ENCODE measurements at regions not wholly inside any gene's neighbourhood (a gene's known extent, or its start where the extent isn't known, plus 50 kb on each side); places are given as distances from the start of the nearest gene placed in this dataset.

- CTCF ChIA-PET: no interaction called here
- BruUV-seq (replicated peaks): no TSS peak
- TF ChIP-seq CTCF (IDR thresholded peaks at IDR 0.05; ENCODE audit: unreplicated experiment): no peak
These were observed 713.0 kb upstream of the SGO1 start for GRCh38 chr3:20898962-20899361.

GRCh38 chr3:20890111-20890519 lies 704.1 kb upstream of the SGO1 start:
- Mint-ChIP-seq H3K4me1 (ENCODE audit: low read depth, unreplicated experiment) (no peaks in the 10 kb centered on the region), H3K36me3 (ENCODE audit: insufficient read depth, unreplicated experiment) (no peaks in the 10 kb centered on the region), H3K27ac (ENCODE audit: unreplicated experiment) (no peak overlapping the region), H3K9me3 (ENCODE audit: low read depth, unreplicated experiment) (no peaks in the 10 kb centered on the region), H3K27me3 (ENCODE audit: unreplicated experiment) (no peaks in the 10 kb centered on the region), H3K4me3 (ENCODE audit: low read depth, unreplicated experiment) (no peak overlapping the region)
- intact Hi-C loops (cut with micrococcal nuclease; ENCODE audit: unreplicated experiment): no loop called here
- no peak for TF ChIP-seq CTCF (IDR thresholded peaks at IDR 0.05; ENCODE audit: unreplicated experiment)
- CTCF ChIA-PET: no interaction called here
- no peak for DNase-seq
- no TSS peak for BruUV-seq (replicated peaks)

More at GRCh38 chr3:20898962-20899361, 713.0 kb upstream of the SGO1 start:
- Mint-ChIP-seq H3K9me3 (ENCODE audit: low read depth, unreplicated experiment) (peaks cover 2% of the 10 kb centered on the region), H3K27ac (ENCODE audit: unreplicated experiment) (no peak overlapping the region), H3K4me3 (ENCODE audit: low read depth, unreplicated experiment) (no peak overlapping the region), H3K27me3 (ENCODE audit: unreplicated experiment) (no peaks in the 10 kb centered on the region), H3K4me1 (ENCODE audit: low read depth, unreplicated experiment) (peaks cover 7% of the 10 kb centered on the region), H3K36me3 (ENCODE audit: insufficient read depth, unreplicated experiment) (peaks cover 5% of the 10 kb centered on the region)
- no peak for DNase-seq
- intact Hi-C loops (cut with micrococcal nuclease; ENCODE audit: unreplicated experiment): no loop called here

- intact Hi-C loops (cut with micrococcal nuclease; ENCODE audit: unreplicated experiment): no loop called here
- peaks cover 5% of the 10 kb centered on the region for H3K9me3 Mint-ChIP-seq (ENCODE audit: low read depth, unreplicated experiment)
- H3K4me1 Mint-ChIP-seq (ENCODE audit: low read depth, unreplicated experiment): peaks cover under 1% of the 10 kb centered on the region
- no peak for TF ChIP-seq CTCF (IDR thresholded peaks at IDR 0.05; ENCODE audit: unreplicated experiment)
- no peak overlapping the region for H3K4me3 Mint-ChIP-seq (ENCODE audit: low read depth, unreplicated experiment)
- no peaks in the 10 kb centered on the region for H3K36me3 Mint-ChIP-seq (ENCODE audit: insufficient read depth, unreplicated experiment)
- H3K27ac Mint-ChIP-seq (ENCODE audit: unreplicated experiment): no peak overlapping the region
- BruUV-seq (replicated peaks): no TSS peak
- CTCF ChIA-PET: no interaction called here
- DNase-seq: no peak
- no peaks in the 10 kb centered on the region for H3K27me3 Mint-ChIP-seq (ENCODE audit: unreplicated experiment)
These were observed 692.7 kb upstream of the SGO1 start for GRCh38 chr3:20878691-20879090.

- Mint-ChIP-seq H3K36me3 (ENCODE audit: insufficient read depth, unreplicated experiment) (no peaks in the 10 kb centered on the region), H3K27ac (ENCODE audit: unreplicated experiment) (no peak overlapping the region), H3K27me3 (ENCODE audit: unreplicated experiment) (no peaks in the 10 kb centered on the region), H3K9me3 (ENCODE audit: low read depth, unreplicated experiment) (peaks cover 8% of the 10 kb centered on the region), H3K4me3 (ENCODE audit: low read depth, unreplicated experiment) (no peak overlapping the region), H3K4me1 (ENCODE audit: low read depth, unreplicated experiment) (no peaks in the 10 kb centered on the region)
- TF ChIP-seq CTCF (IDR thresholded peaks at IDR 0.05; ENCODE audit: unreplicated experiment): no peak
- no peak for DNase-seq
- CTCF ChIA-PET: no interaction called here
- intact Hi-C loops (cut with micrococcal nuclease; ENCODE audit: unreplicated experiment): no loop called here
- no TSS peak for BruUV-seq (replicated peaks)
These were observed 687.2 kb upstream of the SGO1 start for GRCh38 chr3:20873235-20873634.

All from Calu3 (cell line).